ENCODE measurements at regions not wholly inside any gene's neighbourhood (a gene's known extent, or its start where the extent isn't known, plus 50 kb on each side); places are given as distances from the start of the nearest gene placed in this dataset.
"Not testable (repeated sequence)": the region's sequence is repeated elsewhere in the genome, so short reads cannot be mapped to it uniquely, and the experiment has no call there.

DNA sequence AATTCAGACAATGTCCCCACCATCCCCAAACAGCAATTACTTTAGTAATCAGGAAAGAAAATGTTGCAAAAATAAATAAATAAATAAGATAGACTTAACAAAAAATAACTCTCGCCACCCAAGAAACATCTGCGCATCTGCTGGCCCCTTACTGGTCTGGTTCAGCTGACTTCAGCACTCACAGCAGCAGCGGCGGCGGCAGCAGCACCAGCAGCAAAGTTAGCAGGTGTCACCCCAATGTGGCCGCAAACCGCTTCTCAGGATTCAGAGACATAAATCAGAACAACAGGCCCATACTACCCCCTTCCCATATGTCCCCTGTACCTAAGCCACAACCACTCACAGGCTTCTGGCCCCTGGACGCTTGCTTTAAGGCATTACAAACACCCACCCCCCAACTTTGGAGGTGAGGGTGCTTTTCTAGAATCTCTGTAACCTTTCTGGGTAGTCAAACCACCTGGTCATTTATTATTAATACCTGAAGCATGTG lies 593.0 kb downstream of the BNC2 start:
- in situ Hi-C loops (cut with MboI; ENCODE audit: low pct_unique_long_range_greater_than_20kb in 2 of 9, low sequenced_read_pairs in 9 of 9, unreplicated experiment in 9 of 9): no loop called here
- no peak overlapping the region for H3K4me3 ChIP-seq
- peaks cover 14 to 26% of the 10 kb centered on the region in 2 donors for H3K4me1 ChIP-seq (replicated peaks in 1 of 2)
- peak in 3 of 8 experiments; percentile 37 to 53 (median 48) for ATAC-seq (replicated peaks in 6 of 8)
- WGBS, 10 experiments: 33 to 100% (median 68%) methylated on average over 1 to 7 of the region's 8 CpGs; no CpG with 5 or more reads in 4 of the 10 experiments
- no peak overlapping the region for H3K27ac ChIP-seq

DNA sequence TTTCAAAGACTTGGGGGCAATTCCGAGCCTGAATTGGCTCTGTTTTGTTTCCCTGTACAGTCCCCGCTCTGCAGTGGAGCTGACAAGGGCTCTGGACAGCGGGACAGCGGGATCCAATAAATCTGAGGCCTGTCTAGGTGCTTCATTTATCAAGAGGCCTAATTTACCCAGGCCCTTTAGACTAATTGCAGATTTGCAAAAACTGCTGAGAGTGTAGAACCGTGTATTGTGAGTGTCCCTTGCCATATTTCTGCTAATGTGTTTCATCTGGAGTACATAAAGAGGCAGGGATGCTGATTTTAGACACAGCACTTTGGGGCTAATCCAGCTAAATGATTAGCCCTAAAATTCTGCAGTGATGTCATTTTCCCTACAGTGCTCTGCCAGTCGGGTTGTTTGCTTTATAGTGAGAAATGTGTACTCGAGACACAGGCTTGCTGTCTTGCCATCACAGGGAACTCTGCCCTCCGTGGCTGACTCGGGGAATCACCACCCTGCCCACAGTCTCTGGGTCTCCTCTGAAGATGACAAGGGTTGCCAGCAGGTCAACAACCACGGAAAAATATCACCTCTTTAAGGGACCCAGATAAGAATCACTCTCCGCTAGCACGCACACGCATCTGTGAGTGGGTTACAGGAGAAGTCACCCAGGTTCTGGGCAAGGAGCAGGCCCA lies 592.0 kb downstream of the BNC2 start:
- H3K4me1 ChIP-seq (replicated peaks in 1 of 2): peaks cover 14 to 26% of the 10 kb centered on the region in 2 donors
- H3K27ac ChIP-seq: no peak overlapping the region
- WGBS, 10 experiments: 18 to 100% (median 57%) methylated on average over 2 to 8 of the region's 13 CpGs; no CpG with 5 or more reads in 2 of the 10 experiments
- in situ Hi-C loops (cut with MboI; ENCODE audit: low pct_unique_long_range_greater_than_20kb in 2 of 9, low sequenced_read_pairs in 9 of 9, unreplicated experiment in 9 of 9): no loop called here
- H3K4me3 ChIP-seq: no peak overlapping the region
- ATAC-seq (replicated peaks in 6 of 8): peak in 5 of 8 experiments; percentile 55 to 88 (median 77)

DNA sequence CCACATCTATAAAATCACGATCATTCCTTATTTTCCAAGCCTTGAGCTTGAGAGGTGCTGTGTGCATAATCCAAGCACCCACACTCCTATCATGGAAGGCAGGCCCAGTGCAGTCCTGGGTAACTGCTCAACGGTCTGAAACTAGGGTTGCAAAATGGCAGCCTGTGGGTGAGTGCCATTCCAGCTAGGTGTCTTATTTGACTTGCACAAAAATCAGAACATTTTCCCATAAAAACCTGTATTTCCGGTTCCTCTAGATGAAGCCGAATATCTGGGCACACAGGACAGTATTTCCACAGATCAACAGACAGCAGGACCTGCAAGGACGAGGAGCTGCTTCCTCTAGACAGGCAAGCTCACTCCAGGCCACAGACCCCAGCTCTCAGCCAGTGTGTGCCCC lies 588.8 kb downstream of the BNC2 start:
- Histone ChIP-seq H3K4me1 (replicated peaks in 1 of 2) (peaks cover 14 to 21% of the 10 kb centered on the region in 2 donors), H3K4me3 (no peak overlapping the region), H3K27ac (no peak overlapping the region)
- 83 to 100% (median 89%) methylated on average over 2 to 4 of the region's 5 CpGs; no CpG with 5 or more reads in 6 of the 10 experiments for WGBS, 10 experiments
- no peak for ATAC-seq (replicated peaks in 6 of 8)
- in situ Hi-C loops (cut with MboI; ENCODE audit: low pct_unique_long_range_greater_than_20kb in 2 of 9, low sequenced_read_pairs in 9 of 9, unreplicated experiment in 9 of 9): no loop called here

DNA sequence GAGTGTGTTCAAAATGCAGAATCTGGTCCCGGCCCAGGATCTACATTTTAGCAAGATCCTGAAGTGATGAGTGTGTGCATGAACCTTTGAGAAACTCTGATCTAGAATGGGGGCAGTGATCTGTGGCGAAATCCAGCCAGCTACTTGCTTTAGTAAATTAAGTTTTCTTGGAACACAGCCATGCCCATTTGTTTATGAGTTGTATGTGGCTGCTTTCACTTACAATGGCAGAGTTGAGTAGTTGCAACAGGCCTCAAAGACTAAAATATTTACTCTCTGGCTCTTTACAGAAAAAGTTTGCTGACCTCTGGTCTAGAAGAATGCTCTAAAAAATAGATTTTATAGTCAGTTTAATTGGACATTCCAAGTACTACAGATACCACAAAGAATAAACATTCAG lies 588.3 kb downstream of the BNC2 start:
- 29 to 100% (median 72%) methylated on average over 1 to 2 of the region's 2 CpGs; no CpG with 5 or more reads in 4 of the 10 experiments for WGBS, 10 experiments
- in situ Hi-C loops (cut with MboI; ENCODE audit: low pct_unique_long_range_greater_than_20kb in 2 of 9, low sequenced_read_pairs in 9 of 9, unreplicated experiment in 9 of 9): no loop called here
- no peak overlapping the region for H3K4me3 ChIP-seq

DNA sequence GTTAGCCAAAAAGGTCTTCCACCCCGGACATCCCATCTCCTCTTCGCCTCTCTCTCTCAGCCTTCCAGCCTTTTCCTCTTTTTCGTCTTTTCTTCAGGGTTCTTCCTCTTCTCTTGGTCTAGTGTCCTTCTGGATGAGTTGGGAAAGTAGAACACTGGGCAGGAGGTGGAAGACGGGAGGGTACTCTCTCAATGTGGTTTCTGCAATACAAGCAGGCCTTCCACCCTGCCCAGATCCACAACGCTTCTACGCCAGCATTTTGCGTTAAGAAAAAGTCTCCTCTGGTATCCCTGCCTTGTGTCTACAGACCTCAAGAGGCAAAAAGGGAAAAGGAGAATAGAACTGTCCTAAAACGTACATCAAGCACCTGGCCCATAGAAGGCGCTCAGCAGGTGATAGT lies 587.8 kb downstream of the BNC2 start:
- peaks cover 9 to 11% of the 10 kb centered on the region in 2 donors for H3K4me1 ChIP-seq (replicated peaks in 1 of 2)
- H3K27ac ChIP-seq: no peak overlapping the region
- in situ Hi-C loops (cut with MboI; ENCODE audit: low pct_unique_long_range_greater_than_20kb in 2 of 9, low sequenced_read_pairs in 9 of 9, unreplicated experiment in 9 of 9): no loop called here
- no peak for ATAC-seq (replicated peaks in 6 of 8)
- no peak overlapping the region for H3K4me3 ChIP-seq
- 47 to 100% (median 81%) methylated on average over 1 to 7 of the region's 9 CpGs; no CpG with 5 or more reads in 1 of the 10 experiments for WGBS, 10 experiments

More for the DNA sequence above, 588.3 kb downstream of the BNC2 start:
- no peak for ATAC-seq (replicated peaks in 6 of 8)
- no peak overlapping the region for H3K27ac ChIP-seq
- H3K4me1 ChIP-seq (replicated peaks in 1 of 2): peaks cover 11 to 16% of the 10 kb centered on the region in 2 donors

DNA sequence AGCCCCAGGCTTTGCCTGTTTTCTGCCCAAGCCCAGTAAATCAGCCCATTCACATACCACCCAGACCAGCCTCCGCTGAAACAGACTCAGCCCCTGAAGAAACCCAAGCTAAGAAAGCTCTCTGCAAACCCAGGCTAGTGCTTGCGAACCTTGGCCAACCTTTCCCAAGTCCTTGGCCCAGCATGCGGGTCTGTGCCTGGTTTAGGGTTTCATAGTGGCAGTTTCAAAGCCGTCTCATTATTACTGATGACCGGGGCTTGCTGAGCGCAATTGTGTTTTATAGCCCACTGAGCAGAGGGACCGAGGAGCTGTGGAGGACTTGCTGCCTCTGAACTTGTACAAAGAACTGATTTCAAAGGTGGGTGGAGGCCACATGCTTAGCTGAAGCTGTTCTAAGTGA lies 584.3 kb downstream of the BNC2 start:
- in situ Hi-C loops (cut with MboI; ENCODE audit: low pct_unique_long_range_greater_than_20kb in 2 of 9, low sequenced_read_pairs in 9 of 9, unreplicated experiment in 9 of 9): no loop called here
- Histone ChIP-seq H3K4me1 (replicated peaks in 1 of 2) (no peaks in the 10 kb centered on the region), H3K4me3 (no peak overlapping the region), H3K27ac (no peak overlapping the region)
- 33 to 100% (median 75%) methylated on average over 1 to 5 of the region's 7 CpGs; no CpG with 5 or more reads in 4 of the 10 experiments for WGBS, 10 experiments
- no peak for ATAC-seq (replicated peaks in 6 of 8)

DNA sequence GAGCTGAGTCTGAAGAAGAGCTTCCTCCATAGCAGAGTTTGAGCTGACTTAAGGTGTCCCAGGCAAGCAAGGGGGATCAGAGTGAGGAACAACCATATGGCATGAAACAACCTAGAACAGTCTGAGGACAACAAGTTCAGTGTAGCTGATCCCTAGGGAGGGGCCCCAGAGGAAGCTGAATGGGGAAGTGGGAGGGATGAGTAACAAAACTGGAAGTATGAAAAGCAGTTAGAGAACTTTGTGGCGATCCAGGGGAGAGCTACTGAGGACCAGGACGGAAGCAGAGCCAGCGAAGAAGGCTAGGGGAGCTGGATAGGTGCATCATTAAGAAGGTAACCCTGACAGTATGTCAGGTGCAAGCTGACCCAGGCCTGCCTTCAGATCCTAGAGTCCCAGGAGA lies 580.8 kb downstream of the BNC2 start:
- in situ Hi-C loops (cut with MboI; ENCODE audit: low pct_unique_long_range_greater_than_20kb in 2 of 9, low sequenced_read_pairs in 9 of 9, unreplicated experiment in 9 of 9): no loop called here
- 49 to 100% (median 88%) methylated on average over 2 to 3 of the region's 3 CpGs; no CpG with 5 or more reads in 2 of the 10 experiments for WGBS, 10 experiments
- Histone ChIP-seq H3K4me3 (no peak overlapping the region), H3K27ac (no peak overlapping the region), H3K4me1 (replicated peaks in 1 of 2) (no peaks in the 10 kb centered on the region)
- ATAC-seq (replicated peaks in 6 of 8): peak in 1 of 8 experiments; percentile 46

DNA sequence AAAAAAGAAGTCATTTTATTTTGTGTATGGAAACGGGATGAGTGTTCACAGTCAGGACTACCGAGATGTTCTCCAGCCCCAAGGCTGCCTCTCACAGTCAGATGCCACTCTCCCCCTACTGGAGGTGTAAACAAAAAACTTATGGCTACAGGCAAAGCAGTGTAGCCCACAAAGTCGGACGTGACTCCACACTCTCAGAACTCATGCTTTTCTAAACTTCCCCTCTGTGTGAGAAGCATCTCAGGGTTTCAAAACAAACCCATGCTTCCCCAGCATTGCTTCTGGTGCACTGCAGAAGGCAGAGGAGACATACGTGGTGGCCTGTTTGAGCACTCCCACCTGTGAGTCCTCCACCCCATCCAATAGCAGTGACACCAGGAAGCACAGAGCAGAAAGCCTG lies 580.3 kb downstream of the BNC2 start:
- Histone ChIP-seq H3K4me1 (replicated peaks in 1 of 2) (no peaks in the 10 kb centered on the region), H3K27ac (no peak overlapping the region), H3K4me3 (no peak overlapping the region)
- 71 to 95% (median 87%) methylated on average over 1 to 4 of the region's 5 CpGs; no CpG with 5 or more reads in 6 of the 10 experiments for WGBS, 10 experiments
- no peak for ATAC-seq (replicated peaks in 6 of 8)
- in situ Hi-C loops (cut with MboI; ENCODE audit: low pct_unique_long_range_greater_than_20kb in 2 of 9, low sequenced_read_pairs in 9 of 9, unreplicated experiment in 9 of 9): no loop called here

DNA sequence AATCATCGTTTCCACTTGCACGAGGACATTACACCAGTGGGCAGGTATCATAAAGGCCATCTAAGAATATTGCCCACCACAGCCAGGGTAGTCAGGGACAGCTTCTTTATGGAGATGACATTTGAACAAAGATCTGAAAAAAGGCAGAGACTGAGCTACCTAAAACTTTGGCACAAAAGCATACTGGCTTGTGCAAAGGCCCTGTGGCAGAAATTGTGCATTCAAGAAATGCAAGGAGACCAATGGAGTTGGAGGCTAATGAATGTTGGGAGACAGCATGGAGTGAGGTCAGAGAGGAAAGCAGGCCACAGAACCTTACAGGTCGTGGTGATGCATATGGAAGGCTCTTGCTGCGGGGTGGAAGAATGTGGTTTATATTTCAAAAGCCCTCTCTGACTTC lies 578.5 kb downstream of the BNC2 start:
- no peak for ATAC-seq (replicated peaks in 6 of 8)
- Histone ChIP-seq H3K4me3 (no peak overlapping the region), H3K4me1 (replicated peaks in 1 of 2) (no peaks in the 10 kb centered on the region), H3K27ac (no peak overlapping the region)
- 67 to 100% (median 90%) methylated on average over 1 to 4 of the region's 4 CpGs for WGBS, 10 experiments
- in situ Hi-C loops (cut with MboI; ENCODE audit: low pct_unique_long_range_greater_than_20kb in 2 of 9, low sequenced_read_pairs in 9 of 9, unreplicated experiment in 9 of 9): no loop called here

DNA sequence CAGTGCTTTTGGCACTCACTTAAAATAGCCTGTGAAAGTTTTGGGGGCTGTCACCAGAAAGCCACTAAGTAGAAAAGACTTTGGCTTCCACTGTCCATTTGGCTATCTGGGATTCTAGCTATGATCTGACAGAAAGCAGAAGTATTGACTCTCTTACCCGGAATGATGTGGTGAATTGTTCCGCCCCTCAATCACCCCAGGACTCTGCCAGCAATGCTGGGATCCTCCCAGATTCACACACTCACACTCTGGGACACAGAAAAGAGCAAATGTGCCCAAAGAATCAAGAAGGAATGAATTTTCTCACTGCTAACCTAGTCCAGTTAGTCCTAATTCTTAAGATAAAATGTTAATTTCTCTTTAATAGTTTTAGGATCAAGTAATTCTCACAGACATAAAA lies 576.9 kb downstream of the BNC2 start:
- H3K4me1 ChIP-seq (replicated peaks in 1 of 2): no peaks in the 10 kb centered on the region
- H3K4me3 ChIP-seq: no peak overlapping the region
- ATAC-seq (replicated peaks in 6 of 8): no peak
- in situ Hi-C loops (cut with MboI; ENCODE audit: low pct_unique_long_range_greater_than_20kb in 2 of 9, low sequenced_read_pairs in 9 of 9, unreplicated experiment in 9 of 9): no loop called here
- H3K27ac ChIP-seq: no peak overlapping the region
- WGBS, 10 experiments: 17 to 100% (median 76%) methylated on average over 1 to 2 of the region's 2 CpGs; no CpG with 5 or more reads in 5 of the 10 experiments

DNA sequence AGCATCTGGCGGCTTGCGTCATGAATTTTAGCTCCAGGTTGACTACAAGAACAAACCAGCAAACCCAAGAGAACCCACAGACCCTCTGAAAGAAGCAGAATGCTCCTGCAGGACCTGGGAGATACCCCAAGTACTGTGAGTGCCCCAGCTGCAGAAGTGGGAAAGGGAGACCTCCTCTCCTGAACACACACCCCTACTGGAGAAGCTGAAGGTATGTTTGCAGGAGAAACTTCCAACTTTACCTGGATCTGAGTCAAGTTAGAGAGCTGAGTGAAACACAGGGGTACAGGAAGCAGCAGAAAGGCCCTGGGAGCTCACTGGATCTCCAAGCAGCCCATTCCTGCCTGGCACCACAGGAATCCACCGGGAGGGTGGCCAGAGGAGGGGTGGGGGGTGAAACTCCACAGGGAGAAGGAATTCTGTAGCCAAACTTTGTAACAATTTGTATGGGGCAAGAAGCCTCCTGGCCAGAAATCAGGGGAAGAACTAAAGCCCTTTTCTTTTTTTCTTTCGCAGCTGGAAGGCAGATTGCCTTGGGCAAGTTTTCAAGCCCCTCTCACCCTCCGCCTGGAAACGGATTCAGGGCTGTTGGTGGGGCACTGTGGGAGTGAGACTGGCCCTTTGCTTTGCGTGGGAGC lies 576.2 kb downstream of the BNC2 start:
- Histone ChIP-seq H3K4me1 (replicated peaks in 1 of 2) (no peaks in the 10 kb centered on the region), H3K27ac (no peak overlapping the region), H3K4me3 (no peak overlapping the region)
- no peak for ATAC-seq (replicated peaks in 6 of 8)
- in situ Hi-C loops (cut with MboI; ENCODE audit: low pct_unique_long_range_greater_than_20kb in 2 of 9, low sequenced_read_pairs in 9 of 9, unreplicated experiment in 9 of 9): no loop called here
- 0 to 100% (median 94%) methylated on average over 1 to 3 of the region's 7 CpGs; no CpG with 5 or more reads in 3 of the 10 experiments for WGBS, 10 experiments

DNA sequence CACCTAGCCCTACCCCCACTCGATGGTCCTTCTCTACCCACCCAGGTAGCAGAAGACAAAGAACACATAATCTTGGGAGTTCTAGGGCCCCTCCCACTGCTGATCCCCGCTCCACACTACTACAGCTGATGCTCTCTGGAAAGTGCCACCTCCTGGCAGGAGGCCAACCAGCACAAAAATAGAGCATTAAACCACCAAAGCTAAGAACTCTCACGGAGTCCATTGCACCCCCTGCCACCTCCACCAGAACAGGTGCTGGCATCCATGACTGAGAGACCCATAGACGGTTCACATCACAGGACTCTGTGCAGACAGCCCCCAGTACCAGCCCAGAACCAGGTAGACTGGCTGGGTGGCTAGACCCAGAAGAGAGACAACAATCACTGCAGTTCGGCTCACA lies 575.5 kb downstream of the BNC2 start:
- H3K4me3 ChIP-seq; in situ Hi-C loops (cut with MboI; ENCODE audit: low pct_unique_long_range_greater_than_20kb in 2 of 9, low sequenced_read_pairs in 9 of 9, unreplicated experiment in 9 of 9); ATAC-seq (replicated peaks in 6 of 8); H3K27ac ChIP-seq; H3K4me1 ChIP-seq (replicated peaks in 1 of 2): not testable (repeated sequence)
- whole genome bisulfite sequencing, 10 experiments: 20 to 100% (median 95%) methylated on average over 1 to 4 of the region's 5 CpGs; no CpG with 5 or more reads in 5 of the 10 experiments

DNA sequence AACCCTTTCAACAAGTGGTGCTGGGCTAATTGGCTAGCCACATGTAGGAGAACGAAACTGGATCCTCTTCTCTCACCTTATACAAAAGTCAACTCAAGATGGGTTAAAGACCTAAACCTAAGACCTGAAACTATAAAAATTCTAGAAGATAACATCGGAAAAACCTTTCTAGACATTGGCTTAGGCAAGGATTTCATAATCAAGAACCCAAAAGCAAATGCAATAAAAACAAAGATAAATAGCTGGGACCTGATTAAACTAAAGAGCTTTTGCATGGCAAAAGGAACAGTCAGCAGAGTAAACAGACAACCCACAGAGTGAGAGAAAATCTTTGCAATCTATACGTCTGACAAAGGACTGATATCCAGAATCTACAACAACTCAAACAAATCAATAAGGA lies 571.1 kb downstream of the BNC2 start:
- H3K4me1 ChIP-seq (replicated peaks in 1 of 2); ATAC-seq (replicated peaks in 6 of 8); H3K27ac ChIP-seq; H3K4me3 ChIP-seq; in situ Hi-C loops (cut with MboI; ENCODE audit: low pct_unique_long_range_greater_than_20kb in 2 of 9, low sequenced_read_pairs in 9 of 9, unreplicated experiment in 9 of 9): not testable (repeated sequence)
- 29 to 100% (median 83%) methylated on average over 1 to 3 of the region's 3 CpGs; no CpG with 5 or more reads in 1 of the 10 experiments for WGBS, 10 experiments

All from motor neuron (in vitro differentiated cells).